Tibial artery (tissue), 4 donors: ENCODE measurements at regions not wholly inside any gene's neighbourhood (a gene's known extent, or its start where the extent isn't known, plus 50 kb on each side); places are given as distances from the start of the nearest gene placed in this dataset.

ENCODE experiments used
- DNase-seq, 2 donors: peaks; one replicate each; pipeline ENCODE4 v3.0.0-alpha.2; 2019
- H3K27ac ChIP-seq, 2 donors: fragments of 200-600 bp; sonication (generic) in 1 of 2; 1 replicate in 1 of 2; 2 replicates in 1 of 2; pipeline ENCODE4 v1.5.1; 2018 to 2019; ENCODE audit warnings: mild to moderate bottlenecking in 1 of 2
- H3K27me3 ChIP-seq, 2 donors: fragments of 200-600 bp; sonication (generic) in 1 of 2; one replicate each; pipeline versions ENCODE4 v1.5.1 to v1.6.0; 2016 to 2019
- H3K36me3 ChIP-seq, 3 donors: fragments of 200-600 bp; sonication (generic) in 2 of 3; one replicate each; pipeline ENCODE4 v1.5.1; 2016 to 2019; ENCODE audit warnings: mild to moderate bottlenecking in 2 of 3
- H3K4me1 ChIP-seq, 4 donors: fragments of 200-600 bp; sonication (generic) in 2 of 4; 1 replicate in 3 of 4; 2 replicates in 1 of 4; pipeline ENCODE4 v1.5.1; 2016 to 2019
- H3K4me3 ChIP-seq, 2 donors: fragments of 200-600 bp; sonication (generic) in 1 of 2; 1 replicate in 1 of 2; 2 replicates in 1 of 2; pipeline ENCODE4 v1.5.1; 2018 to 2019; ENCODE audit warnings: mild to moderate bottlenecking in 2 of 2
- H3K9me3 ChIP-seq, 3 donors: fragments of 200-600 bp; sonication (generic) in 1 of 3; one replicate each; pipeline ENCODE4 v1.5.1; 2016 to 2019
- CTCF ChIP-seq, 2 experiments: fragments of 200-600 bp in 1 of 2; fragments of 450-650 bp in 1 of 2; IDR thresholded peaks; one replicate each; pipeline ENCODE4 v1.5.1; 2017 to 2019; ENCODE audit warnings: antibody characterized with exemption in 2 of 2, mild to moderate bottlenecking in 1 of 2, moderate library complexity in 1 of 2
- intact Hi-C: fragments of 100-400 bp; cut with DNase I; formaldehyde crosslinking; loops from one replicate; pipeline ENCODE4 v1.15.0; 2023; ENCODE audit warnings: low total_unique reads

- H3K27me3 ChIP-seq: no peaks in the 10 kb centered on the region
- no peak overlapping the region for H3K27ac ChIP-seq
- H3K4me3 ChIP-seq: no peak overlapping the region
- H3K4me1 ChIP-seq: no peaks in the 10 kb centered on the region
- no peak for TF ChIP-seq CTCF (IDR thresholded peaks at IDR 0.05)
- H3K9me3 ChIP-seq: peaks cover 0 to 13% (median 0%) of the 10 kb centered on the region in 3 donors
- intact Hi-C loops: no loop called here
- no peaks in the 10 kb centered on the region for H3K36me3 ChIP-seq
- DNase-seq: no peak
These were observed 790.1 kb upstream of the ZNF608 start for GRCh38 chr5:125536582-125536981.

- intact Hi-C loops: no loop called here
- no peak overlapping the region for H3K4me3 ChIP-seq
These were observed 791.2 kb upstream of the ZNF608 start for GRCh38 chr5:125537661-125538060.

GRCh38 chr5:125538469-125538868, 792.0 kb upstream of the ZNF608 start:
- TF ChIP-seq CTCF (IDR thresholded peaks at IDR 0.05): no peak
- DNase-seq: no peak
- Histone ChIP-seq H3K4me3 (no peak overlapping the region), H3K9me3 (peaks cover 0 to 13% (median 0%) of the 10 kb centered on the region in 3 donors), H3K27ac (no peak overlapping the region), H3K27me3 (no peaks in the 10 kb centered on the region), H3K36me3 (no peaks in the 10 kb centered on the region), H3K4me1 (no peaks in the 10 kb centered on the region)
- intact Hi-C loops: no loop called here

More at GRCh38 chr5:125537661-125538060, 791.2 kb upstream of the ZNF608 start:
- TF ChIP-seq CTCF (IDR thresholded peaks at IDR 0.05): no peak
- H3K27me3 ChIP-seq: no peaks in the 10 kb centered on the region
- H3K27ac ChIP-seq: no peak overlapping the region
- no peaks in the 10 kb centered on the region for H3K36me3 ChIP-seq
- peaks cover 0 to 13% (median 0%) of the 10 kb centered on the region in 3 donors for H3K9me3 ChIP-seq
- no peaks in the 10 kb centered on the region for H3K4me1 ChIP-seq
- DNase-seq: no peak

GRCh38 chr5:125541085-125541484, 794.6 kb upstream of the ZNF608 start:
- intact Hi-C loops: no loop called here
- DNase-seq: no peak
- Histone ChIP-seq H3K36me3 (no peaks in the 10 kb centered on the region), H3K9me3 (peaks cover 0 to 13% (median 0%) of the 10 kb centered on the region in 3 donors), H3K27ac (no peak overlapping the region), H3K27me3 (no peaks in the 10 kb centered on the region), H3K4me1 (no peaks in the 10 kb centered on the region), H3K4me3 (no peak overlapping the region)
- TF ChIP-seq CTCF (IDR thresholded peaks at IDR 0.05): no peak

- Histone ChIP-seq H3K4me1 (peaks cover 0 to 15% (median 2%) of the 10 kb centered on the region in 4 donors), H3K27ac (no peak overlapping the region), H3K36me3 (no peaks in the 10 kb centered on the region), H3K27me3 (no peaks in the 10 kb centered on the region), H3K9me3 (no peaks in the 10 kb centered on the region), H3K4me3 (no peak overlapping the region)
- intact Hi-C loops: no loop called here
- no peak for DNase-seq
- TF ChIP-seq CTCF (IDR thresholded peaks at IDR 0.05): no peak
These were observed 803.0 kb upstream of the ZNF608 start for GRCh38 chr5:125549322-125549911.

- DNase-seq: no peak
- H3K36me3 ChIP-seq: no peaks in the 10 kb centered on the region
- intact Hi-C loops: no loop called here
These were observed 803.8 kb upstream of the ZNF608 start for GRCh38 chr5:125550274-125550673.

More at GRCh38 chr5:125550274-125550673, 803.8 kb upstream of the ZNF608 start:
- no peak overlapping the region for H3K27ac ChIP-seq
- H3K4me1 ChIP-seq: peaks cover 0 to 15% (median 2%) of the 10 kb centered on the region in 4 donors
- no peaks in the 10 kb centered on the region for H3K9me3 ChIP-seq
- no peak for TF ChIP-seq CTCF (IDR thresholded peaks at IDR 0.05)
- H3K27me3 ChIP-seq: no peaks in the 10 kb centered on the region
- H3K4me3 ChIP-seq: no peak overlapping the region
